ENCODE measurements at regions not wholly inside any gene's neighbourhood (a gene's known extent, or its start where the extent isn't known, plus 50 kb on each side); places are given as distances from the start of the nearest gene placed in this dataset.

- TF ChIP-seq CTCF (IDR thresholded peaks at IDR 0.05; ENCODE audit: insufficient read depth, low read length, severe bottlenecking): no peak
- DNase-seq (ENCODE audit: low read depth) (no peak), FAIRE-seq (no peak)
- Histone ChIP-seq H3K27me3 (ENCODE audit: control insufficient read depth, insufficient read depth, low read length) (no peaks in the 10 kb centered on the region), H3K4me3 (ENCODE audit: low read depth, low read length) (no peak overlapping the region), H3K36me3 (ENCODE audit: control insufficient read depth, insufficient read depth, low read length) (no peaks in the 10 kb centered on the region)
These were observed 154.9 kb downstream of the FAM174A start for GRCh38 chr5:100690036-100690560.

- DNase-seq (ENCODE audit: low read depth): no peak
These were observed 155.9 kb downstream of the FAM174A start for GRCh38 chr5:100691085-100691484.

GRCh38 chr5:100691548-100691947, 156.4 kb downstream of the FAM174A start:
- Histone ChIP-seq H3K4me3 (ENCODE audit: low read depth, low read length) (no peak overlapping the region), H3K36me3 (ENCODE audit: control insufficient read depth, insufficient read depth, low read length) (no peaks in the 10 kb centered on the region), H3K27me3 (ENCODE audit: control insufficient read depth, insufficient read depth, low read length) (no peaks in the 10 kb centered on the region)
- no peak for TF ChIP-seq CTCF (IDR thresholded peaks at IDR 0.05; ENCODE audit: insufficient read depth, low read length, severe bottlenecking)
- no peak for FAIRE-seq
- DNase-seq (ENCODE audit: low read depth): peak; percentile 65

More at GRCh38 chr5:100691085-100691484, 155.9 kb downstream of the FAM174A start:
- Histone ChIP-seq H3K36me3 (ENCODE audit: control insufficient read depth, insufficient read depth, low read length) (no peaks in the 10 kb centered on the region), H3K27me3 (ENCODE audit: control insufficient read depth, insufficient read depth, low read length) (no peaks in the 10 kb centered on the region), H3K4me3 (ENCODE audit: low read depth, low read length) (no peak overlapping the region)
- no peak for TF ChIP-seq CTCF (IDR thresholded peaks at IDR 0.05; ENCODE audit: insufficient read depth, low read length, severe bottlenecking)
- no peak for FAIRE-seq

GRCh38 chr5:100693481-100693880, 158.3 kb downstream of the FAM174A start:
- no peak overlapping the region for H3K4me3 ChIP-seq (ENCODE audit: low read depth, low read length)
- no peaks in the 10 kb centered on the region for H3K36me3 ChIP-seq (ENCODE audit: control insufficient read depth, insufficient read depth, low read length)
- DNase-seq (ENCODE audit: low read depth) (no peak), FAIRE-seq (no peak)
- H3K27me3 ChIP-seq (ENCODE audit: control insufficient read depth, insufficient read depth, low read length): no peaks in the 10 kb centered on the region
- no peak for TF ChIP-seq CTCF (IDR thresholded peaks at IDR 0.05; ENCODE audit: insufficient read depth, low read length, severe bottlenecking)

- DNase-seq (ENCODE audit: low read depth) (no peak), FAIRE-seq (no peak)
- H3K27me3 ChIP-seq (ENCODE audit: control insufficient read depth, insufficient read depth, low read length): no peaks in the 10 kb centered on the region
- TF ChIP-seq CTCF (IDR thresholded peaks at IDR 0.05; ENCODE audit: insufficient read depth, low read length, severe bottlenecking): no peak
- H3K36me3 ChIP-seq (ENCODE audit: control insufficient read depth, insufficient read depth, low read length): no peaks in the 10 kb centered on the region
- H3K4me3 ChIP-seq (ENCODE audit: low read depth, low read length): no peak overlapping the region
These were observed 158.9 kb downstream of the FAM174A start for GRCh38 chr5:100694100-100694499.

- no peak for DNase-seq (ENCODE audit: low read depth)
- TF ChIP-seq CTCF (IDR thresholded peaks at IDR 0.05; ENCODE audit: insufficient read depth, low read length, severe bottlenecking): no peak
- no peak for FAIRE-seq
- Histone ChIP-seq H3K36me3 (ENCODE audit: control insufficient read depth, insufficient read depth, low read length) (no peaks in the 10 kb centered on the region), H3K27me3 (ENCODE audit: control insufficient read depth, insufficient read depth, low read length) (no peaks in the 10 kb centered on the region), H3K4me3 (ENCODE audit: low read depth, low read length) (no peak overlapping the region)
These were observed 162.8 kb downstream of the FAM174A start for GRCh38 chr5:100697970-100698369.
